ENCODE measurements at regions not wholly inside any gene's neighbourhood (a gene's known extent, or its start where the extent isn't known, plus 50 kb on each side); places are given as distances from the start of the nearest gene placed in this dataset.

GRCh38 chr11:70668204-70669202, 270.2 kb downstream of the CTTN start:
- Histone ChIP-seq H3K36me3 (no peaks in the 10 kb centered on the region), H3K9me3 (no peaks in the 10 kb centered on the region), H3K27me3 (ENCODE audit: low read depth) (peaks cover 14% of the 10 kb centered on the region), H3K4me1 (no peaks in the 10 kb centered on the region), H3K27ac (no peak overlapping the region), H3K4me3 (no peak overlapping the region)
- intact Hi-C loops (cut with DNase I) = no loop called here
- TF ChIP-seq, protein P1, sequence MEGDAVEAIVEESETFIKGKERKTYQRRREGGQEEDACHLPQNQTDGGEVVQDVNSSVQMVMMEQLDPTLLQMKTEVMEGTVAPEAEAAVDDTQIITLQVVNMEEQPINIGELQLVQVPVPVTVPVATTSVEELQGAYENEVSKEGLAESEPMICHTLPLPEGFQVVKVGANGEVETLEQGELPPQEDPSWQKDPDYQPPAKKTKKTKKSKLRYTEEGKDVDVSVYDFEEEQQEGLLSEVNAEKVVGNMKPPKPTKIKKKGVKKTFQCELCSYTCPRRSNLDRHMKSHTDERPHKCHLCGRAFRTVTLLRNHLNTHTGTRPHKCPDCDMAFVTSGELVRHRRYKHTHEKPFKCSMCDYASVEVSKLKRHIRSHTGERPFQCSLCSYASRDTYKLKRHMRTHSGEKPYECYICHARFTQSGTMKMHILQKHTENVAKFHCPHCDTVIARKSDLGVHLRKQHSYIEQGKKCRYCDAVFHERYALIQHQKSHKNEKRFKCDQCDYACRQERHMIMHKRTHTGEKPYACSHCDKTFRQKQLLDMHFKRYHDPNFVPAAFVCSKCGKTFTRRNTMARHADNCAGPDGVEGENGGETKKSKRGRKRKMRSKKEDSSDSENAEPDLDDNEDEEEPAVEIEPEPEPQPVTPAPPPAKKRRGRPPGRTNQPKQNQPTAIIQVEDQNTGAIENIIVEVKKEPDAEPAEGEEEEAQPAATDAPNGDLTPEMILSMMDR (IDR thresholded peaks at IDR 0.05) = no peak
- DNase-seq (peak; percentile 36), ATAC-seq (no peak)

DNA sequence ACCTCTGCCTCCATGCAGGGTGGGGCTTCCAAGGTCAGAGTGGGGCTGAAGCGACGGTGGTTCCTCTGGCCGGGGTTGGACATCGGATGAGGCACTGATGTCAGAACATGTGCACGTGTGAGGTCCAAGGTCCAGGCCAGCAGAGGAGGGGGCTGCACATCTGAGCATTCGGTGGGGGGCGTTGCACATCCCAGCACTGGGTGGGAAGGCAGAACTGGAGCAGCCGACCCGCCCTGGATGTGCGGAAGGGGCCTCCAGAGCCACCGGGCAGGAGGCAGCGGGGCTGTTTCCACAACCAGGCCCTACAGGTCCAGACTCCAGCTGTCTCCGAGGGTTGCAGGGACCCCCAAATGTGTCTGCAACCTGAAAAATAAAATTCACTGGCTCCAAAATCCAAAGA, 271.0 kb downstream of the CTTN start:
- Histone ChIP-seq H3K27me3 (ENCODE audit: low read depth) (peaks cover 7% of the 10 kb centered on the region), H3K4me3 (no peak overlapping the region), H3K4me1 (no peaks in the 10 kb centered on the region), H3K27ac (no peak overlapping the region), H3K9me3 (no peaks in the 10 kb centered on the region), H3K36me3 (no peaks in the 10 kb centered on the region)
- no peak for DNase-seq
- ATAC-seq = no peak
- TF ChIP-seq, protein P1 (IDR thresholded peaks at IDR 0.05) = no peak
- intact Hi-C loops (cut with DNase I) = no loop called here

DNA sequence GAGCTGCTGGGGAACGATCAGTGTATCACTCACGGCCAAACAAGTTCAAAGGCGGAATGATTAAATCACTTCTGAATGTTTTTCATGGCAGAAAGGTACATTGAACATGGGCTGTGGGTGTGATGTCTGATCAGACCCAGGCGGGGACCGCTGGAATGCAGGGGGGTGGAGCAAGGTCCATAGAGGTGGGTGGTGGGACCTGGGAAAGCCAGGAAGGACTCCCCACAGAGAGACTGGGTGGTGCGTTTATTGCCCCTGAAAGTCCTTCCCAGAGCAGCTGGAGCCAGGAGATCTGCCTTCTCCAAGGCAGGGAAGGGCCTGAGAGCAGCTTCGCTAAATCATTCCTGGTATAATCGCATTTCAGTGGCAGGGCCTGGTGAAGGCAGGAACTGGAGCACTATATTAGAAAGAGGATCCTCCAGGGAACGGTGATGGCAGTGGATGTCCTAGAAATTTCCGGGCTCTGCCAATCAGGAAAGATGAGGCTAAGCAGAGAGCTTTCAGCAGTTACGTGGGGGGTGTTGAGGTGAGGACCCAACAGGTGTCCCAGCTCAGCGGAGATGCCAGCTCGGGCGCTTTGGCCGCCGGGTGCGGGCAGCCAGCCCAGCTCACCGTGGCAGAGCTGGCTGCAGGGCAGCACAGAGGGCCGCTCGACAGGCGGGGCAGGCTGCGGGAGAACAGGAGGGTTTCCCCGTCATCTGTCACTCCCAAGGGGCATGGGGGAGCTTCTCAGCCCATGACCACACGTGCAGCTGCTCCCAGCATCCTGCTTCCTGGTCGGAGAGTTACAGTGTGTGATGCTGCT, 271.7 kb downstream of the CTTN start:
- ATAC-seq (no peak), DNase-seq (peak; percentile 9)
- no peaks in the 10 kb centered on the region for H3K9me3 ChIP-seq
- no peaks in the 10 kb centered on the region for H3K4me1 ChIP-seq
- no peak overlapping the region for H3K4me3 ChIP-seq
- intact Hi-C loops (cut with DNase I) = no loop called here
- TF ChIP-seq, protein P1 (IDR thresholded peaks at IDR 0.05) = no peak
- no peak overlapping the region for H3K27ac ChIP-seq
- no peaks in the 10 kb centered on the region for H3K36me3 ChIP-seq
- H3K27me3 ChIP-seq (ENCODE audit: low read depth) = peaks cover 3% of the 10 kb centered on the region

DNA sequence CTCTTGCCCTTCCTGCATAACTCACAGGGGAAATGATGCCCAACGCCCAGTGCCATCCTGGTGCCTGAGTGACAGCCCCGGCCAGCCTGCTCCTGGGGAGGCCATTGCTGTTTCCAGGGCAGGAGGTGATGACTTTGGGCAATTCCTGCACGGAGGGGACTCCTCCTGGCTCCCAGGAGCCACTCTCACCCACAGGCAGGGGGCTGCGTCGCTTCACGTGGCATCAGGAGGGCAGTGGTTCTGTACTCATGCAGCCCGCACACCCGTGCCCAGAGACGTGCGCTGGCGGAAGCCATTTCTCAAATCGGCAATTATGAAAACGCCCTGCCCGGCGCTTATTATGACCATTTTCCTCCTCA, 272.3 kb downstream of the CTTN start:
- TF ChIP-seq, protein P1 (IDR thresholded peaks at IDR 0.05) = no peak
- H3K27ac ChIP-seq = no peak overlapping the region
- DNase-seq (no peak), ATAC-seq (no peak)
- no peak overlapping the region for H3K4me3 ChIP-seq
- H3K4me1 ChIP-seq = no peaks in the 10 kb centered on the region
- intact Hi-C loops (cut with DNase I) = no loop called here
- no peaks in the 10 kb centered on the region for H3K9me3 ChIP-seq
- no peaks in the 10 kb centered on the region for H3K36me3 ChIP-seq
- peaks cover 3% of the 10 kb centered on the region for H3K27me3 ChIP-seq (ENCODE audit: low read depth)

- DNase-seq = peak; percentile 44
- intact Hi-C loops (cut with DNase I) = no loop called here
- Histone ChIP-seq H3K36me3 (no peaks in the 10 kb centered on the region), H3K27ac (no peak overlapping the region), H3K4me3 (no peak overlapping the region), H3K9me3 (no peaks in the 10 kb centered on the region), H3K4me1 (no peaks in the 10 kb centered on the region), H3K27me3 (ENCODE audit: low read depth) (no peaks in the 10 kb centered on the region)
- TF ChIP-seq, protein P1 (IDR thresholded peaks at IDR 0.05) = no peak
- no peak for ATAC-seq
Measured at GRCh38 chr11:70671083-70671482, 272.8 kb downstream of the CTTN start.

Data from lower lobe of right lung (tissue), 2 donors.